GM18861 (cell line): ENCODE measurements at regions not wholly inside any gene's neighbourhood (a gene's known extent, or its start where the extent isn't known, plus 50 kb on each side); places are given as distances from the start of the nearest gene placed in this dataset.

Experiments
- ATAC-seq: cut with Tn5 transposase; IDR thresholded peaks from one replicate; pipeline ENCODE4 v1.9.1; 2021; ENCODE audit not compliant: unreplicated experiment

DNA sequence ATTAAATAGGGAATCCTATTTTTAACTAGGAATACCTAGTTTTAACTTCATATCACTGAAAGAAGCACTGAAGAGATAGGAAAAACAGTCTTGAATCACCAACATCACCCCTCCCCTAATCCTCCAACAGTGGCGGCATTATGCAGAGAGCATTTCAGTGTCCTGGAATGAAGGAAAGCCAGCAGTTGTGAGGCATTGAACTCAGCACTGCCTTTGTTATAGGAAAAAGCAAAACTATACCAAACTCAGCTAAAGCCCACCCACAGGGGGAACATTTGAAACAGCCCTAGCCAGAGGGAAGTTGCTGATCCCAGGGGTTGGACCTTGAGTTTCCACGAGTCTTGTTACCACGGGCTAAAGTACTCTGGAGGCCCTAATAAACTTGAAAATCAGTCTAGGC is 310.6 kb upstream of the EDIL3 start:
- ATAC-seq, result no peak

GRCh38 chr5:84693256-84693655 is 308.6 kb upstream of the EDIL3 start:
- no peak for ATAC-seq

- no peak for ATAC-seq
Measured at GRCh38 chr5:84688566-84688965, 303.9 kb upstream of the EDIL3 start.

DNA sequence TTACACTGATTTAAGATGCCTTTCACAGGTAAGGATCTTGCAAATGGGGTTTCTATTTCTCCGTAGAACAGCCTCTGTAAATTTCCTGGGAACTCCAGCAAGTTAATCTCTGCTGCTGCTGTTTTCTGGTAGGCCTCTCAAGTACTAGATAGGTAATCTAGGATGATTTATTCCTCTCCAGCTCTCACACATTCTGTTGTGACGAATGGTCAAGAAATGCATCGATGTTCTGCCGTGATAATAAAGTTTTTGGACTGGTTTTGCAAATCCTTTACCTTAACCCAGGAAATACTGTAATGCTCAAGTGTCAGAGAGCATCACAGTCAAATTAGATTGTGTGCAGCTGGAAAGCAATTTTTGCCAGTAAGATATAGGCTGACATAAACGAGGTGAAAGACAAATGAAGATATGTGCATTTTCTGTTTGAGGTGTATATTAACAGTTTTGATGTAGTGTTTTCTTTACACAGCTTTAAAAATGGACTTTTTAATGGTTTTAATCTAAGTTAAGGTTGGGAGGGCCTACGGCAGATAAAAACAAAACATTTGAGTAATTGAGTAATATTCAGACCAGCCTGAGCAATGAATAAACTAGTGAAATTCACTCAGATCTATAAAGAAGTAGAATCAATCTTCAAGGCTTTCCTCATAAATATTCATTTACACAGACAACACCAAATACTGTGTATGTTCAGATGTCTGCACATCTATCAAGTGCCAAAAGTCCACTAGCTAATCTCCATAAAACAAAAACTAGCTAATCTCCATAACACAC is 300.6 kb upstream of the EDIL3 start:
- no peak for ATAC-seq

- ATAC-seq, result no peak
Measured at GRCh38 chr5:84683594-84683993, 298.9 kb upstream of the EDIL3 start.

DNA sequence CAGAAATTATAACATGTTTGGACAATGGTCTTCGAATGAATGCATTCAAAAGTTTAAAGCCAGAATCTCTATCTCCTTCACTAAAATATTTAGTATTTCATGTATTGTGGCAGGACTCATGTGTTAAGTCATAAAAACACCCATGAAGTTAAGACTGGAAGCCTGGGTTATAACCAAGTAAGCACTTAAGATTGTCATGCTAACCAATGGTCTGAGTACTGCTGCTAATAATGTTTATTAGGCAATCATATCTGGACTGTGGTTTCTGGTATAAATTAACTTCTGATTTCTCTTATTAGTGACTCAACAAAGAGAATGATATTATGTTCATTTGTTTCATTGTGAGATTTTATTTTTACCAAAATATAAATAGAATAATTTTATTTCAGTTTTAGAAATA is 297.9 kb upstream of the EDIL3 start:
- no peak for ATAC-seq

DNA sequence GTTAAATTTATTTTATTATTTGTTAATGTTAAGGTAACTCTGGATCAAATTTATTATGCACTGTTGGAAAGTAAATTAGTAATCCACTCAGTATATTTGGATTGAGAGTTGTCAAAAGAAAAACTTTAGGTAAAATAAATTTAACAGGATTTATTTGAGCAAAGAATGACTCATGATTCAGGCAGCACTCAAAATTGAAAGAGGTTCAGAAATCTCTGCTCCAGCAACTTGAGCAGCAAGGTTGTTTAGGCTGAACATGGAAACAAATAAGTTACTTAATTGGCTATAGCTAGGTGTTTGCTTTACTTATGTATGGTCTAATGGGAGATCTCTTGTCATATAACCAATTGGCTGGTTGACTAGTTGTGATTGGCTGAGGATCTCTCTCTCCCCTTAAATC is 296.2 kb upstream of the EDIL3 start:
- no peak for ATAC-seq

GRCh38 chr5:84673785-84674184 is 289.1 kb upstream of the EDIL3 start:
- ATAC-seq, result no peak

DNA sequence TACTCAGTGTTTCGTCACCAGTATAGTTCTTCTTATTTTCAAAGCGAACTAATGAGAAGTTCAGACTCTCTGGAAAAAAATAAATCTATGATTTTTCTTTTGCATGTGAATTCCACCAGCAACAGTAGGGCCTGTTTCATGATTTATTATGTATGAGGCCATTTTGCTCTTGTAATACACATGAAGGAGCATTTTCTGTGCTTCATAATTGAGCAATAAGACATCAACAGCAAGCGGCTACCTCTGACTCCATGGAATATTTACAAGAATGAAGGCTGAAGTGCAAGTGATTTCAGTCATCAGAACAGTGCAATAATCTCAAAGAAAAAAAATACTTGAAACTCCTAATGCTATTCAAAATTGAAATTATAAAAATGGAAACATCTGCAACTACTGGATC is 282.9 kb upstream of the EDIL3 start:
- ATAC-seq, result no peak

GRCh38 chr5:84650429-84650828 is 265.7 kb upstream of the EDIL3 start:
- ATAC-seq, result no peak

- ATAC-seq, result no peak
Measured at GRCh38 chr5:84647581-84647980, 262.9 kb upstream of the EDIL3 start.

GRCh38 chr5:84642795-84643194 is 258.1 kb upstream of the EDIL3 start:
- ATAC-seq, result no peak

DNA sequence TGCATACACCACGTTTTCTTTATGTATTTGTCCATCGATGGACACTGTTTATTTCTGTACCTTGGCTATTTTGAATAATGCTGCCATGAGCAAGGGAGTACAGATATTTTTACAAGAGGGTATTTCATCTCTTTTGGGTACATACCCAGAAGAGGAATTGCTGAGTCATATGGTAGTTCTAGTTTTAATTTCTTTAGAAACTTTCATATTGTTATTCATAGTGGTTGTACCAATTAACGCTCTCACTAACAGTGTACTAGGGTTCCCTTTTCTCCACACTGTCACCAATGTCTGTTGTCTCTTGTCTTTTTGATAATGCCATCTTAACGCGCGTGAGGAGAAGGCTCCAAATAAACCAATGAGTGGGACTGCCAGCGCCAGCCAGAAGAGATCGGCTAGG is 257.6 kb upstream of the EDIL3 start:
- no peak for ATAC-seq

GRCh38 chr5:84637662-84638375 is 253.1 kb upstream of the EDIL3 start:
- ATAC-seq, result no peak

- ATAC-seq, result no peak
Measured at GRCh38 chr5:84635235-84636055, 250.8 kb upstream of the EDIL3 start.

DNA sequence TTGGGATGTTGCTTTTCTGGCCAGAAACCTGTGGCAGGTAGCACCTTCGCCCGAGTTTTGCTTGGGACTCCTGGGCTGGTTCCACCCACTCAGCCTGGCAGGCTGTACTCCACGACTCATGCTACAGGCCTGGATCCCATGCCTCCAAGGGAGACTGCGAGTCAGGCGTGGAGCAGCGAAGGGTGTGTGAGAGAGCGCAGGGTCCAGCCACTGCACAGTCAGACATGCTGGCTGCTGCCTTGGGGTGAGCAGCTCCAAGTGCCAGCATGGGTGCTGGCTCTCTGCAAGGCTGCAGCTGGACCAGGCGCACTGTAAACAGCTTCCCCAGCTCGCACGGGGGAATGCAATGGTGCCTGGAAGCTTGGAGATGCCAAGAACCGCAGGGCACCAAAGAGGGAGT is 249.6 kb upstream of the EDIL3 start:
- no peak for ATAC-seq

DNA sequence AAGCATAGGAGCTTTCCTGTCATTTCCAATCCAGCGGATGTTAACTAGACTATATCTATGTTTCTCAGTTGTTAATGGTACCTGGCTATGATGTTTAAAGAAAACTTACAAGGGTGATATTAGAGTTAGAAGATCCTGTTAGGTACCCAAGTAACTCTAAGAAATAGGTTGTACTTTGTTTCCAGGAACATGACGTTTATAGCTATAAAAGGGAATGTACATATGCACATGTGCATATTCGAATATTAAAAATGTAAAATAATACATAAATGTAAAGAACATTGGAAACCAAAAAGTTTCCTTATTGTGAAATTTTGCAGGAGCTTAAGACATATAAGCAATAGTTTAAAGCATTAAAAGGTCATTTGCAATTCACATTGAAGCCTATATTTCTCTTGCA is 247.7 kb upstream of the EDIL3 start:
- ATAC-seq, result no peak

DNA sequence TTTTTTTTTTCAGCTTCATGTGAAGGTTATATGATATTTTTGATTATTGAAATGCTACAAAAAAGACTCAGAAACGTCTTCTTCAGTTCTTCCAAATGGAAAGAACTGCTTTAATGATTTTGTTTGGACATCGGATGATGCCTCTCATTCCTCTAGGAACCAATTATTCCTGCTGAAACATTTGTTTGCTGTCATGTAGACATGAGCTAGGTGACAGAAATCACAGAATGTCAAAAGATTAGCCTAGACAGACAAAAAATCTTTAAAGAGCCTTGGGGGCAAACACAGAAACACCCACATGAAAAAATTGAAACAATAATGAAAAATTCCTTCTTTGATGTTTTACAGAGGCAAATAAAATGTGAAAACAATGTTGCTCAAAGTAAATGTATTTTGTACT is 244.2 kb upstream of the EDIL3 start:
- ATAC-seq, result no peak

- ATAC-seq, result no peak
Measured at GRCh38 chr5:84623019-84623418, 238.3 kb upstream of the EDIL3 start.

DNA sequence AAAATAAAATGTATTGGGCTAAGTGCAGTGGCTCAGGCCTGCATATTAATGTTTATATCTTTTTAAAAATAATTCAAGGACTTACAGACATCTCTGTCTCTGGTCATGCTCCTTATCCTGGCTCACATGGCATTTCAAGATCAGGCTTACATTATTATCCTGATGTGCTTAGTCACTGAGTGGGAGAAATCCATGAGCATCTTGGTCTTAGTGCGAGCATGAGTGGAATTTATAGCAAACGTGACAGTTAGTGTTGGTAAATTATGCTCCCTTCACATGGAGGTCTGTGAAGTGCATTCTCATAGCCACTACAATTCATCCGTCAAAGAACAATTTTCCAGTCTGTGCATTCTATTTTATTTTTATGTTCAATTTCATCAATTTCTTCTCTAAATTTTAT is 237.8 kb upstream of the EDIL3 start:
- ATAC-seq, result no peak

DNA sequence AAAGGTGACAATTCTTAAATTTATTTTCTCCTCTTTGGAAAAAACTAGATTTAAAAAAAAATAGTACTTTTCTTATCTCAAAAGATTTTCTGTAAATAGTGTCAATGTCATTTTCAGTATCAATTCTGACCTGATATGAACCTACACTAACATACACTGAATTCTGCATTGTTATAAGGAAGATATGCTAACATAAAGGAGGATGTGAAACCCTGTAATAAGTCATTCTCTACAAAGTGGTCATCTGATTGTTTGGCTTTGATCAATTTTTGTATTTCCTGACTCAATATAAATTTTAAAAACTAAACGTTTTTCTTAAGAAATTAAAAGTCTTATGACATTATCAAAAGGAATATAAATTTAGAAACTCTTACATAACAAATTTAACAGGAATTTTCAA is 233.6 kb upstream of the EDIL3 start:
- peak; percentile 51 for ATAC-seq

DNA sequence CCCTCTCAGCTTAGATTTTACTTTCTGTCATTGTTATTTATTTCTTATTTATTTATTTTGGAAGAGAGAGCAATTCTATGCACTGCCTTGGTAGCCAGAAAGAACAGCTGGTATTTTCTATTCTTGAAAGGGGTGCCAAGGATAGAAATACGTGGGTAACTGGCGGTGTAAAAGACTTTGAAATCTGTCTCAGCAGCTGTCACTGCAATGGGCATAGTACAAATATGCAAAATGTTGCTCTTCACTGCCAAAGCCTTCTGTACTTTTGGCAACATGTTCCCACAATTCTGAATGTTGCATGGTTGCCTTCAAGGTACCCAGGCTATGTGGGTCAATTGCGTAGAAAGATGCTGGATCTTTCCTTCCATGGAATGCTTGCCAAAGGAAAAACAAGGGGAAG is 230.2 kb upstream of the EDIL3 start:
- no peak for ATAC-seq
